ENCODE measurements at regions not wholly inside any gene's neighbourhood (a gene's known extent, or its start where the extent isn't known, plus 50 kb on each side); places are given as distances from the start of the nearest gene placed in this dataset.

GRCh38 chr11:22473586-22473985, 135.4 kb downstream of the SLC17A6 start:
- H3K9me3 ChIP-seq: no peaks in the 10 kb centered on the region
- 100% methylated on average over 1 of the region's 1 CpG for WGBS, 2 donors (ENCODE audit: low coverage in 1 of 2)
- H3K27ac ChIP-seq: no peak overlapping the region
- no peak overlapping the region for H3K4me3 ChIP-seq
- H3K27me3 ChIP-seq: no peaks in the 10 kb centered on the region
- H3K36me3 ChIP-seq: no peaks in the 10 kb centered on the region
- H3K4me1 ChIP-seq: no peaks in the 10 kb centered on the region
- ATAC-seq: no peak
- TF ChIP-seq CTCF (IDR thresholded peaks at IDR 0.05): no peak
- no peak for TF ChIP-seq EP300 (IDR thresholded peaks at IDR 0.05)
- no peak for TF ChIP-seq POLR2AphosphoS5 (IDR thresholded peaks at IDR 0.05)
- TF ChIP-seq POLR2A (IDR thresholded peaks at IDR 0.05): no peak

GRCh38 chr11:22472306-22472705, 134.1 kb downstream of the SLC17A6 start:
- H3K27me3 ChIP-seq: no peaks in the 10 kb centered on the region
- H3K4me1 ChIP-seq: no peaks in the 10 kb centered on the region
- no peak for TF ChIP-seq CTCF (IDR thresholded peaks at IDR 0.05)
- TF ChIP-seq POLR2AphosphoS5 (IDR thresholded peaks at IDR 0.05): no peak
- no peak for TF ChIP-seq POLR2A (IDR thresholded peaks at IDR 0.05)
- no peak for TF ChIP-seq EP300 (IDR thresholded peaks at IDR 0.05)
- 83 to 89% methylated on average over 7 of the region's 7 CpGs for WGBS, 2 donors (ENCODE audit: low coverage in 1 of 2)
- H3K27ac ChIP-seq: no peak overlapping the region
- ATAC-seq: no peak
- no peaks in the 10 kb centered on the region for H3K36me3 ChIP-seq
- no peak overlapping the region for H3K4me3 ChIP-seq
- H3K9me3 ChIP-seq: no peaks in the 10 kb centered on the region

GRCh38 chr11:22471385-22471784, 133.2 kb downstream of the SLC17A6 start:
- TF ChIP-seq POLR2AphosphoS5 (IDR thresholded peaks at IDR 0.05): no peak
- H3K27ac ChIP-seq: no peak overlapping the region
- no peaks in the 10 kb centered on the region for H3K27me3 ChIP-seq
- no peaks in the 10 kb centered on the region for H3K36me3 ChIP-seq
- no peaks in the 10 kb centered on the region for H3K4me1 ChIP-seq
- 57 to 67% methylated on average over 2 of the region's 2 CpGs for WGBS, 2 donors (ENCODE audit: low coverage in 1 of 2)
- no peak overlapping the region for H3K4me3 ChIP-seq
- ATAC-seq: no peak
- H3K9me3 ChIP-seq: no peaks in the 10 kb centered on the region

- WGBS, 2 donors (ENCODE audit: low coverage in 1 of 2): 82 to 96% methylated on average over 1 to 2 of the region's 2 CpGs
- H3K4me1 ChIP-seq: no peaks in the 10 kb centered on the region
Measured at GRCh38 chr11:22467741-22468140, 129.6 kb downstream of the SLC17A6 start.

GRCh38 chr11:22467248-22467647, 129.1 kb downstream of the SLC17A6 start:
- Histone ChIP-seq H3K4me3 (no peak overlapping the region), H3K36me3 (no peaks in the 10 kb centered on the region), H3K27me3 (no peaks in the 10 kb centered on the region), H3K4me1 (no peaks in the 10 kb centered on the region), H3K9me3 (no peaks in the 10 kb centered on the region), H3K27ac (no peak overlapping the region)
- 68 to 78% methylated on average over 2 of the region's 2 CpGs for WGBS, 2 donors (ENCODE audit: low coverage in 1 of 2)
- ATAC-seq: no peak
- no peak for TF ChIP-seq CTCF (IDR thresholded peaks at IDR 0.05)
- no peak for TF ChIP-seq POLR2AphosphoS5 (IDR thresholded peaks at IDR 0.05)
- no peak for TF ChIP-seq POLR2A (IDR thresholded peaks at IDR 0.05)
- TF ChIP-seq EP300 (IDR thresholded peaks at IDR 0.05): no peak

More at GRCh38 chr11:22467741-22468140, 129.6 kb downstream of the SLC17A6 start:
- no peak for ATAC-seq
- Histone ChIP-seq H3K27ac (no peak overlapping the region), H3K27me3 (no peaks in the 10 kb centered on the region), H3K9me3 (no peaks in the 10 kb centered on the region), H3K36me3 (no peaks in the 10 kb centered on the region), H3K4me3 (no peak overlapping the region)
- TF ChIP-seq EP300 (IDR thresholded peaks at IDR 0.05): no peak
- no peak for TF ChIP-seq CTCF (IDR thresholded peaks at IDR 0.05)
- no peak for TF ChIP-seq POLR2AphosphoS5 (IDR thresholded peaks at IDR 0.05)
- no peak for TF ChIP-seq POLR2A (IDR thresholded peaks at IDR 0.05)
